ENCODE measurements at regions not wholly inside any gene's neighbourhood (a gene's known extent, or its start where the extent isn't known, plus 50 kb on each side); places are given as distances from the start of the nearest gene placed in this dataset.

DNA sequence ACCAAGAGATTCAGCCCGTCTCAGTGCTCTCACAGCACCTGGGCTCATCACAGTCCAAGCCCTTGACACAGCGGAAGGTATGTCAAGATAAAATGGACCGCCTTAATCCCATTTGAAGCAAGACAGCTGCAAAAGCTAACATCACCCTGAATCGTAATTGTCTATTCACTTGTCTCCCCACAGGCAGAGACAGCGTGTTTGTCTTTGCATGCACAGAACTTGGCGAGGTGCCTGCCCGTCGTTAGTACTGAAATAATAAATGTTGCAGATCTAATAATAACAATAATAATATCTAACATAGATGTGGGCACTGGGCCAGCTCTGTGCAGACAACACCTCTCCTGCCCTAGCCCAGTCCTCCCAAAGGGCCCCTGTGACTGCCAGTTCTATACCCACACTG lies 271.7 kb downstream of the NPHP4 start:
- no peak overlapping the region for H3K4me3 ChIP-seq (ENCODE audit: low read depth, low read length)
- no peak for TF ChIP-seq CTCF (conservative IDR thresholded peaks at IDR 0.05; ENCODE audit: low read depth, low read length)
- DNase-seq (ENCODE audit: low read depth), result no peak

DNA sequence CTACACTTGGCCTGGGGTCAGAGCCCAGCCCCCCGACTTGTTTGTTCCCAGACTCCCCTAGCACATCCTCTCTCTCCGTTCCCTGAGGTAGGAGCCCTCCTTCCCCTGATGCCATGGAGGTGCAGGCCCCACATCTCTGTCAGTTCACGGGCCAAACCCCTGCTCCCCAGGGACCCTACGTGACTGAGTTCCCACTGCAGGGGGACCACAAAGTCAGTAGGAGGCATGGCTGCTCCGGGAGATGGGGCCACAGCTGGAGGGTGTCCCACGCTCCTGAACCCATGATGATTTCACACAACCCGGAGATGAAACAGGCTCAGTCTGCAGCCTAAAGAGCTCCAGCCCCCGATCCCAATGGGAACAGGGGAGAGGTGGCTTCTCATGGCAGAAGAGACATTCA lies 272.2 kb downstream of the NPHP4 start:
- no peak overlapping the region for H3K4me3 ChIP-seq (ENCODE audit: low read depth, low read length)
- no peak for TF ChIP-seq CTCF (conservative IDR thresholded peaks at IDR 0.05; ENCODE audit: low read depth, low read length)
- no peak for DNase-seq (ENCODE audit: low read depth)

DNA sequence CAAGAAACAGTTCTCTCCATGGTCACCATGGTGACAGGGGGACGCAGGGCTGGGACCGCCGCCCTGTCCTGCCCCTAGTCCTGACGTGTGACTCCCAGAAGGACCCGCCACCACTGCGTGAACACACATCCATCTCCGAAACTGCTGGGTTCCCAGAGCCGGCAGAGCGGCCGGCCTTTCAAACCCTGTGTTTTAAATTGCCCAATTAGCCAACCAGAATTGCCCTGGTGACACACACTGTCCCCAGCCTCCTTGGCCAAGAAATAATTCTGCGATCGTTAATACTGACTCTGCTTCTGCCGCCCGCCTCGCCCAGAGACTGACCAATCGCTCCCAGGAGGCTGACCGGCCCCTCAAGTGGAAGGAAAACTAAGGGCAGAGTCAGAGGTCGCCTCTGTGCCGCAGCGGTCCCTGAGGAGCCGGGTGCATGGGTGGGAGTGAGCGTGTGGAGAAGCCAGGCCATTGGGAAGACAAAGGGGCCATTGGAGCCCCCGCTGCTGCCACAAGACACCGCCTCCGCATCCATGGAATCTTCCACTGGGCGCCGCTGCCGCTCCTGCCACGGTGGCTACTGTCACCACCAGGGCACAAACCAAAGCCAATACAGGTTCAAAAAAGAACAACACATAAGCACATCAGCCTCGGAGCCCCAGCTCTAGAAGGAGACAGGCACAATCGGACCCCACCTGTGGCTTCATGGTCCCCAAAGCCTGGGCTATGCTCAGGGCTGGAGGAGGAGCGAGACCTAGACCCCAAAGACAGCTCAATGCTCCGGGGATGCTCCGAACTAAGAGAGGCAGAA lies 273.2 kb downstream of the NPHP4 start:
- no peak overlapping the region for H3K4me3 ChIP-seq (ENCODE audit: low read depth, low read length)
- DNase-seq (ENCODE audit: low read depth), result no peak
- TF ChIP-seq CTCF (conservative IDR thresholded peaks at IDR 0.05; ENCODE audit: low read depth, low read length), result no peak

DNA sequence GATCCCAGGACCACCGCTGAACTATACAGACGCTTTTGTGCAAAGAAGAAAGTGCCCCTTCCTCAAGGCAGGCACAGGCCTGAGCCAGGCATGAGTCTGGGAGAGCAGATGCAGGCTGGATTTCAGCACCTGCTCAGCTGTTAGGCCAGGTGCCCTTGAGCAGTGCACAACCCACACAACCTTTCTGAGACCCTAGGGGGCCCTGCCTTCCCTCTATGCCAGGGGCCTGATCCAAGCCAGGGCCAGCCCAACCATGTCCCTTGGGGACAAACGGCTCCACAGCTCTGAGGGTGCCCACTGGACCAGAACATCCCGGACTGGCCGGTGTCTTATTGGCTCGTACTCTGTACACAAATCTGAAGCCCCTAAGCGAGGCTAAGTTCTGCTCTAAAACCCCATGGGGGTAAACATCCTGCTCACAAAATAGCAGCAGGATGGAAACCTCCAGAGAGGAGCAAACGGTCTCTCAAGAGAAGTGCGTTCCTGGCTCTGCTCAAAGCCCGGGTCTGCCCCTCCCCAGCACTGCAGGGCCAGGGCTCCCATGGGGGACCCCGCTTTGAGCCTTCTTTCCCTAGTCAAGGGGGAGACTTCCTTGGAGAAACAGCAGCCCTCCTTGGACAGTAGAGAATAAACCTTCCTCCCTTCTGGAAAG lies 275.1 kb downstream of the NPHP4 start:
- no peak for DNase-seq (ENCODE audit: low read depth)
- TF ChIP-seq CTCF (conservative IDR thresholded peaks at IDR 0.05; ENCODE audit: low read depth, low read length), result no peak
- H3K4me3 ChIP-seq (ENCODE audit: low read depth, low read length), result no peak overlapping the region

DNA sequence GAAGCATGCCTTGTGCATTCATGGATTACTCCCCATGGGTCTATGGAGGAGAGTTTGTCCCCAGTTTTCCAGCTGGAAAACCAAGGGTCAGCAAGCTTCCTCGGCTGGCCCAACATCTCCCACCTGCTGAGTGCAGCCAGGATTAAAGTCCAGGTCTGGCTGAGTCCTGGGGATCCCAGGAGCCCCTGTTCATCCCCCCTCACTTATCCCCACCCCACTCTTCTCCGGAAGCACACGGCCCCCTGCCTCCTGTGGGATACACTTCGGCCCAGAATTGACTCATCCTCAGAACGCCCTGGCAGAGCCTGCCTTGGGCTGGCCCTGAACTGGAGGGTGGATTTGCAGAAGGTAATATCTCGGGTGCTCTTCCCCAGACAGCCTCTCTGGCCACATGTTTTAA lies 276.1 kb downstream of the NPHP4 start:
- H3K4me3 ChIP-seq (ENCODE audit: low read depth, low read length), result no peak overlapping the region

GRCh38 chr1:5713101-5714010 lies 278.9 kb downstream of the NPHP4 start:
- no peak for TF ChIP-seq CTCF (conservative IDR thresholded peaks at IDR 0.05; ENCODE audit: low read depth, low read length)
- H3K4me3 ChIP-seq (ENCODE audit: low read depth, low read length), result no peak overlapping the region
- DNase-seq (ENCODE audit: low read depth), result no peak

More for the DNA sequence above, 276.1 kb downstream of the NPHP4 start:
- no peak for TF ChIP-seq CTCF (conservative IDR thresholded peaks at IDR 0.05; ENCODE audit: low read depth, low read length)
- no peak for DNase-seq (ENCODE audit: low read depth)

Measured in epithelial cell of proximal tubule (primary cell).